Kasumi-1 (cell line): ENCODE measurements at regions not wholly inside any gene's neighbourhood (a gene's known extent, or its start where the extent isn't known, plus 50 kb on each side); places are given as distances from the start of the nearest gene placed in this dataset.
"Not testable (repeated sequence)": the region's sequence is repeated elsewhere in the genome, so short reads cannot be mapped to it uniquely, and the experiment has no call there.

Experiments used
- DNase-seq, 2 experiments: peaks; one replicate each; lab custom pipeline; 2025; lab: John Stamatoyannopoulos, UW

GRCh38 chr3:87795701-87796100, 263.1 kb downstream of the CGGBP1 start:
- DNase-seq, result no peak

- no peak for DNase-seq
These were observed 265.4 kb downstream of the CGGBP1 start for GRCh38 chr3:87793337-87793877.

GRCh38 chr3:87792534-87793336, 266.1 kb downstream of the CGGBP1 start, which contains the start of gene HTR1F:
Gene HTR1F, plus strand, starts transcription at chr3:87792706.
- DNase-seq, result no peak

- no peak for DNase-seq
These were observed 266.6 kb downstream of the CGGBP1 start for GRCh38 chr3:87792198-87792533.

GRCh38 chr3:87791248-87792027, 267.4 kb downstream of the CGGBP1 start:
- DNase-seq, result no peak

- not testable (repeated sequence) for DNase-seq
These were observed 269.8 kb downstream of the CGGBP1 start for GRCh38 chr3:87789049-87789448.

GRCh38 chr3:87788516-87788915, 270.3 kb downstream of the CGGBP1 start:
- no peak for DNase-seq

- DNase-seq, result no peak
These were observed 278.0 kb downstream of the CGGBP1 start for GRCh38 chr3:87780811-87781210.

GRCh38 chr3:87778876-87779275, 279.9 kb downstream of the CGGBP1 start:
- DNase-seq, result no peak

GRCh38 chr3:87771337-87772192, 287.2 kb downstream of the CGGBP1 start:
- peak; percentile 36 to 53 for DNase-seq

GRCh38 chr3:87766721-87767120, 292.1 kb downstream of the CGGBP1 start:
- no peak for DNase-seq

GRCh38 chr3:87765256-87765655, 293.5 kb downstream of the CGGBP1 start:
- DNase-seq, result no peak

GRCh38 chr3:87761795-87762194, 297.0 kb downstream of the CGGBP1 start:
- no peak for DNase-seq

GRCh38 chr3:87761341-87761740, 297.5 kb downstream of the CGGBP1 start:
- no peak for DNase-seq

- DNase-seq, result no peak
These were observed 302.2 kb downstream of the CGGBP1 start for GRCh38 chr3:87756616-87757015.

- DNase-seq, result no peak
These were observed 303.0 kb downstream of the CGGBP1 start for GRCh38 chr3:87755852-87756251.

GRCh38 chr3:87742250-87742649, 316.6 kb downstream of the CGGBP1 start:
- no peak for DNase-seq

- DNase-seq, result not testable (repeated sequence)
These were observed 317.9 kb downstream of the CGGBP1 start for GRCh38 chr3:87740894-87741293.

GRCh38 chr3:87737817-87738216, 321.0 kb downstream of the CGGBP1 start:
- DNase-seq, result not testable (repeated sequence)

GRCh38 chr3:87733671-87734367, 325.0 kb downstream of the CGGBP1 start:
- DNase-seq, result no peak

GRCh38 chr3:87732294-87732693, 326.5 kb downstream of the CGGBP1 start:
- no peak for DNase-seq
